Hematopoietic multipotent progenitor cell treated with erythropoietin and hydrocortisone succinate and interleukin-3 and kit ligand, for 6 days (in vitro differentiated cells): ENCODE measurements at regions not wholly inside any gene's neighbourhood (a gene's known extent, or its start where the extent isn't known, plus 50 kb on each side); places are given as distances from the start of the nearest gene placed in this dataset.

ENCODE experiments used
- DNase-seq: peaks from one replicate; pipeline ENCODE4 v3.0.0-alpha.2; 2015

GRCh38 chr4:41391271-41391670, 134.5 kb downstream of the UCHL1 start:
- no peak for DNase-seq

- DNase-seq = no peak
Observed at GRCh38 chr4:41394481-41394894, 137.8 kb downstream of the UCHL1 start.

- no peak for DNase-seq
Observed at GRCh38 chr4:41396214-41396613, 139.5 kb downstream of the UCHL1 start.

- DNase-seq = no peak
Observed at GRCh38 chr4:41396869-41397268, 140.1 kb downstream of the UCHL1 start.

GRCh38 chr4:41399231-41399630, 138.7 kb upstream of the LIMCH1 start:
- DNase-seq = no peak

- no peak for DNase-seq
Observed at GRCh38 chr4:41400296-41400695, 137.7 kb upstream of the LIMCH1 start.

GRCh38 chr4:41405464-41406112, 132.4 kb upstream of the LIMCH1 start:
- no peak for DNase-seq

- no peak for DNase-seq
Observed at GRCh38 chr4:41406113-41406516, 131.8 kb upstream of the LIMCH1 start.

- no peak for DNase-seq
Observed at GRCh38 chr4:41408150-41408549, 129.8 kb upstream of the LIMCH1 start.

GRCh38 chr4:41408859-41409593, 128.9 kb upstream of the LIMCH1 start:
- no peak for DNase-seq

GRCh38 chr4:41409594-41409895, 128.4 kb upstream of the LIMCH1 start:
- no peak for DNase-seq

- no peak for DNase-seq
Observed at GRCh38 chr4:41410049-41410448, 127.9 kb upstream of the LIMCH1 start.

GRCh38 chr4:41413670-41414411, 124.1 kb upstream of the LIMCH1 start:
- DNase-seq = peak; percentile 44

- DNase-seq = no peak
Observed at GRCh38 chr4:41414412-41414779, 123.6 kb upstream of the LIMCH1 start.

GRCh38 chr4:41418444-41418843, 119.5 kb upstream of the LIMCH1 start:
- DNase-seq = no peak

GRCh38 chr4:41420541-41420940, 117.4 kb upstream of the LIMCH1 start:
- no peak for DNase-seq

- DNase-seq = no peak
Observed at GRCh38 chr4:41423117-41423516, 114.8 kb upstream of the LIMCH1 start.

GRCh38 chr4:41424522-41424921, 113.4 kb upstream of the LIMCH1 start:
- no peak for DNase-seq

- no peak for DNase-seq
Observed at GRCh38 chr4:41425650-41426049, 112.3 kb upstream of the LIMCH1 start.

- no peak for DNase-seq
Observed at GRCh38 chr4:41426539-41426938, 111.4 kb upstream of the LIMCH1 start.

GRCh38 chr4:41427306-41427882, 110.6 kb upstream of the LIMCH1 start:
- DNase-seq = no peak

GRCh38 chr4:41427931-41428600, 109.9 kb upstream of the LIMCH1 start:
- no peak for DNase-seq

- DNase-seq = no peak
Observed at GRCh38 chr4:41428601-41429279, 109.2 kb upstream of the LIMCH1 start.
